Stimulated activated CD4-positive, alpha-beta T cell treated with anti-CD3 and anti-CD28 coated beads, Interleukin-1b, Interleukin-23, amount 100 ng/mL, for 24 hours (primary cell): ENCODE measurements at regions not wholly inside any gene's neighbourhood (a gene's known extent, or its start where the extent isn't known, plus 50 kb on each side); places are given as distances from the start of the nearest gene placed in this dataset.
"Not testable (repeated sequence)": the region's sequence is repeated elsewhere in the genome, so short reads cannot be mapped to it uniquely, and the experiment has no call there.

Experiments used
- DNase-seq, 4 experiments: peaks; one replicate each; pipeline ENCODE4 v3.0.0-alpha.2; 2020; ENCODE audit warnings: low read depth in 4 of 4, low spot score in 1 of 4

DNA sequence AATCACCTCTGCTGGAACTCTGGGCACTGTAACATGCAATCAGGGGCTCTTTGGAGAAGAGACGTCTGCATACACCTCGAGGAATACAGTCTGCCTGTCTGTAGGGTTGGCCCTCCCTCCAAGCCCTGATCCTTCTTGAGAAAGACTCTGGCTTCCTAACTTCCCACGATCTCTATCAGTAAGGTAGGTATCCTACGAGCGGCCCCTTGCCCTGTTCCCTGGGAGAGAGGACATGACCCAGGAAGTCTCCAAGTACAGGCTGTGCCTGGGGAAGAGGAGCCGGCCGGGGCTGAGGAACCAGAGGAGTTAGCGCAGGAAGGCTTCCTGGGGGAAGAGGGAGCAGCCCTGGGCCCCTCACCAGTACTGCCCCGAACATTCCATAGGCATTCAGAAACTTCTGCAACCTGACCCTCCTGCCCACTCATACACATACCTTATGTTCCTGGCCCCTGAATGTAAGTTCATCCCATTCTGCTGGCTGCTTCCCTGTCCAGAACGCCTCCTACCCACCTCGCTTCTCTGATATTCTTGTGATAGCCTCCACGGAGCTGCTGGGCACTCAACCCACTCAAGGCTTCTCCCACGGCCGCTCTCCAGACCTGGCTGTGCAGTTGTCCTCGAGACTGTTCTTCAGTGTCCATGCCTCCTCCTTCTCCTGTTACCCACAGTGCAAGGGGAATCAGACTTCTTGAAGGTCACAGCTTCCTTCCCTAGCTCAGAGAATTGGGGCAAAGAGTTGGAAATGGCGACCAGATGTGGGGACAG is 116.1 kb downstream of the CYP26B1 start:
- no peak for DNase-seq

DNA sequence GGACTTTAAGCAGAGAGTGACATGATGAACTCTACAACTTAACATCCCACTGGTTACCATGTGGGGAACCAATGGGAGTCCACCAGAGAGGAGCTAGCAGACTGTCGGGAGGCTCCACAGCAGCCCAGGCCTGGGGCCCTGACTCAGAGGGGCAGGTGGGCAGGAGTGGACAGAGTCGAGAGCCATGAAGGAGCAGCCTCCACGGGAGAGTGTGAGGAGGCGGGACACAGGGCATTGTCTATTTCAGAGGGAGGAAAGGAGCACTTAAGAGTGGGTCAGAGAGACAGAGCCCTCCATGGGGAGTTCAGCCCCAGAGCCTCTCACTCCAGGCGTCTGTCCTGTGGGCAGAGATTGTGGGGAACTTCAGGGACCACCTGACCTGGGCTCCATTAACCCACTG is 118.7 kb downstream of the CYP26B1 start:
- no peak for DNase-seq

DNA sequence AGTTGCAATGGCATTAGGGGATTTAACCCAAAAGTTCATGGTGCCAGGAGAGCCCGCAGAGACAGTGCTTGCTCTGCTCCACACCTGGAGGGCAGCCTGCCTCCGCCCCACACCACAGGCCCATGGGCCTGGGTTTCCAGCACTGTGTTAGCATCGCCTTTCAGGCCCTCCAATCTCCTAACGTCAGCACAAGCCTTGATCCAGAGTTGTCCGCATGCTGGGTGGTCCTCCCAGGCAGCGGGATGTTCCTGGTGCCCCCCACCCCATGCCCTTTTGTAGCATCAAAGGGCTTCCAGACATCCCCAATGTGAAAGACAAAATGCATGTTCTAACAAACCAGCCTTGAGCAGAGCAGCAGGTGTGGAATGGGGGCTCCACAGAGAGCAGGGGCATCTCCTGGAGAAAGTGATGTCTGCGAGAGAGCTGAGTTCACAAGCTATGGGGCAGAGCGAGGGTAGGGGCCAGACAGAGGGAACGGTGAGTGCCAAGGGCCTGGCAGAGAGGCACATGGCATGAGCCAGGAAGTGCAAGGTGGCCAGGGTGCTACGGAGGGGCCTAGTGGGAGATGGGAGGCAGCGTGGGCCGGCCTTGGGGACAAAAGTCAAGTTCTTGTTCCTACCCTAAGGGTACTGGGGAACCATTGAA is 119.2 kb downstream of the CYP26B1 start:
- no peak for DNase-seq

DNA sequence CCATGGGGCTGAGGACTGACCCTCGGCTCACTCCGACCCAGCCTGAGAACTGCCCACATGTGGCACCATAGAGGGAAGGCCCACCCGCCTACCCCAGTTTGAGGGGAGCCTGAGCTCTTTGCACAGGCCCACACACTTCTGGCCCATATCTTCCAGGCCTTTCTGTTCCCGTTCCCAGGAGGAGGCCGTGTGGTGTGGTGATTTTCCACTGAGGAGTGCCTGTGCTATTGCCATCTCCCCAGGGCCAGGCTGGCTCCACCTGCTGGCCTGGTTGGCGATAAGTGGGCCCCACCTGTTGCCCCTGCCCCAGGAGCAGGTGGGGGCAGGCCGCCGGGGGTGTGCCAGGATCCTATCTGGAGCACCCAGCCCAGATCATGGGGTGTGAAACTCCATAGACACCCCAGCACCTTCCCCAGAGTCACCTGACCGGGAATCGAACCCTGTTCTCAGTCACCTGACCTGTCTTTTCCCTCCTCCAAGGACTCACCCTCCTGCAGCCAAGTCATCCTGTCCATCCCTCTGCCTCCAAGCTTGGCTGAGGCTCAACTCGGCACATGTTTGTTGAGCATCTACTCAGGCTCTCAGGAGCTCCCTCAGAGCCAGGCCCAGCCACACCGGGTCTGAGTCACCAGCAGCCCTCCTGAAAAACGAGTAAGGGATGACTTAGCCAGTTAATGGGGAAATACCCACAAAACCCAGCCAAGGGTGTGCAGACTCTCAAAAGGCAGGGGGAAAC is 120.1 kb downstream of the CYP26B1 start:
- no peak for DNase-seq

DNA sequence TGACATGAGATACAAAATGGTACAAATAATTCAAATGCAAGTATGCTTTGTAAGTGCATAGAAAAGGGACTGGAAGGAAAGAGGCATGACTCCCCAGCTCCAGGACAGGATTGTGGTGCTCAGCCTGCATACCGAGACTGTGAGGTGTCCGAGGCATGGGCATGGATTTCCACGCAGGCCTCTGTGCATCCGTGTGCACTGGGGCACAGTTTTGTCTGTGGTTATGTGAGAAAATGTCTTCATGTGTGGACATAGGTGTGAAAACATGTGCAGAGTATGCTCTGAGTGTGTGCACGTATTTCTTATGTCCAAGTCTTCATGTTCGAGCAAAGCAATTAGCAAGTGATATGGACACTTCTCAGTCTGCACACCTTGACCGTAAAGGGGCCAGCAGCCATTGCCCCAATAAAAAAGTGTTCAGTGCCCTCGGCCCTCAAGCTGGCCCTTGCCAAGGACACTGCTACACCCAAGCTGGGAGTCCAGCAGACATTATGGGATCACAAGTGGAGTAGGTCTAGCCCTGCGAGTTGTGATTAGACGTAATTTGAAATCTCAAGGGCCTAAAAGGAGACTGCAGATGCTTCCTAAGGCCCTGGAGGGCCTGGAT is 120.7 kb downstream of the CYP26B1 start:
- DNase-seq = no peak

DNA sequence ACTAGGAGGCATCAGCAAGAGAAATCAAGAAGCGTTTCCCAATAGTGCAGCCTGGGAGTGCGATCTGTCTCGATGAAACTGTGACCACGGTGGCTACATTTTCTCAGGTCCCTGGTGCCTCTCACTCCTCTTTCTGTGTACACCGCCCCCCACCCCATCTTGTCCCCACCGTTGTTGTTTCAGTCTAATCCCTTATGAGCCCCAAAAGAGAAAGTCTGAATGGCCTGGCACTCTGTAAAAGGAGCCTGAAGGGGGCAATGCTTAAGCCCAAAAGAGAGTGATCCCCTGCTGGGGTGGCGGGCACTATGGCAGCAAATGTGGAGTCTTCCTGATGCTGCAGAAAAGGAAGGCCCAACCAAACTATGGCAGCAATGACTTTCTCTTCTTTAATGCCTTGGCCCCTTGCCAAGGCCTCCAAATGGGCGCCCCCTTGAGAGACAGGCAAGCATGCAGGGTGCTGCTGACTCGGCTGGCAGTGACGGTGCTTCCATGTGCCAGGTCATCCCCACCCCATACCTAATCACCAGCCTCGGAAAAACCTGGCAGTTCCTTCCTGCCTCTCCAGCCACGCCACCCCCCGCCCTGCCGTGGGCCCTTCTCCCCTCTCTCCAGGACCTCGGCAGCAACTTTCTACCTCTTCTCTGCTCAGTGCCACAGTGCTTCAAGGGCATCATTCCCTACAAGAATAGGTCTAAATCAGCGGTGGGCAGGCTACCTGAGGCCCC is 123.0 kb downstream of the CYP26B1 start:
- no peak for DNase-seq

DNA sequence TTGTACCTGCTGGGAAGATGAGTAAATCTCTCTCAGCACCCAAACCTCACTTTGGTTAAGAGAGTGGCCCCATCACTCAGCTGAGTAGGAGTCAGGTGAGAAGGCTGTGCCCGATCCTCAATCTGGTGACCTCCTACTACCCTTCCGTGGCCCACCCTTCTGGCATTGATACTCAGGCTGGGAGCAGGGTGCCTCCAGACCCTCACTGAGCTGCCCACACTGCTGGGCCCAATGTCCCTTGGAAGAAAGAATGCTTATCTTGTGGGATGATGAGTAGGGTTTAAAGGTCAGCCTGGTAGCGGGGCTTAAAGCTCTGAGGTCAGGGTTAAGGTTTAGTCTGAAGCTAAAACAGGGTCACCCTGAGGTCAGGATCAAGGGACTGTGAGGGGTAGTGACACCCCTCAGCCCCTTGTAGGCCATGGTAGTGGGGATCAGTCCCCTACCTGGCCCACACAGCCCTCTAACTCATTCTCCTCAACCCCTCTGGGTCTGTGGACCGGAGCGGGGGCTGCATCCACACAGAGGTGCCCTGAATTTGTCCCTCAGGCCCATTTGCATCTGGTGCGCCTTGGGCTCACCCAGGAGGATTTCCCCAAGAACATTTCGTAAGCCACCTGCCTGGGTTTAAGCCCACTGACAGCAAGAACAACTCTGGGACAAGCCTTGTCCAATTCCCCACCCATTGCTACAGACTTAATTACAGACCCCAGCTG is 123.8 kb downstream of the CYP26B1 start:
- no peak for DNase-seq

DNA sequence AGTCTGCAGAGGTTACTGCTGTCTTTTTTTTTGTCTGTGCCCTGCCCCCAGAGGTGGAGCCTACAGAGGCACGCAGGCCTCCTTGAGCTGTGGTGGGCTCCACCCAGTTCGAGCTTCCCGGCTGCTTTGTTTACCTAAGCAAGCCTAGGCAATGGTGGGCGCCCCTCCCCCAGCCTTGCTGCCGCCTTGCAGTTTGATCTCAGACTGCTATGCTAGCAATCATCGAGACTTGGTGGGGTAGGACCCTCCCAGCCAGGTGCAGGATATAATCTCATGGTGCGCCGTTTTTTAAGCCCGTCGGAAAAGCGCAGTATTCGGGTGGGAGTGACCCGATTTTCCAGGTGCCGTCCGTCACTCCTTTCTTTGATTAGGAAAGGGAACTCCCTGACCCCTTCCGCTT is 126.3 kb downstream of the CYP26B1 start:
- DNase-seq = not testable (repeated sequence)

DNA sequence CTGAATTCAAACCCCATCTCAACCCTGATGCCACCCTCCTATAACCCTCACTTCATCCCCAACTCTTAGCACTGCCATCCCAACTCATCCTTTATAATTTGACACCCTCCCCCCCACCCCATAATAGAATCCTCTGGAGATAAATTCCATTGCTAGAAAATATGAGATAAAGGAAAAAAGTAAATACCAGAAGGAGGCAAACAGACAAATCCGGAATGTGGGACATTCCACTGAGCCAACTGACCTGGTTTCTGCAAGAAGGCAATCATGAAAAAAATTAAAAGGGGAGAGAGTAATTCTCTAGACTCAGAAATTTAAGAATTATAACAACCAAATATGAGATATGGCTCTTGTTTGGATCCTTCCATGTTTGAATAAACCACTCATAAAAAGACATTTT is 132.4 kb downstream of the CYP26B1 start:
- no peak for DNase-seq

DNA sequence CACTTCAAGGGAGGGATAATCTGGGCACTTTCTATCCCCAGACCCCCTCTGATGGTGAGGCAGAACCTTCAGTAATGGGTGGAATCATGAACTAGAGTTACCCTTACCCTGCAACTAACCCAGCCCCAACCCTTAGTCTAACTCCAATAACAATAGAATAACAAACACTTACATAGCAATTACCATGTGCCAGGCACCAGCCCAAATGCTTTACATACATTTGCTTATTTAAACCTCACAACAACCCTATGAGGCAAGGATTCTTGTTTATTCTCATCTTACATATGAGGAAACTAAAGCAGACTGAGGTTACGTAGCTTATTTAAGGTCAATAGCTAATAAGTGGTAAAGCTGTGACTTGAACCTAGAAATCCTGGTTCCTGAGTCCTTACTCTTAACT is 132.8 kb downstream of the CYP26B1 start:
- DNase-seq = no peak

DNA sequence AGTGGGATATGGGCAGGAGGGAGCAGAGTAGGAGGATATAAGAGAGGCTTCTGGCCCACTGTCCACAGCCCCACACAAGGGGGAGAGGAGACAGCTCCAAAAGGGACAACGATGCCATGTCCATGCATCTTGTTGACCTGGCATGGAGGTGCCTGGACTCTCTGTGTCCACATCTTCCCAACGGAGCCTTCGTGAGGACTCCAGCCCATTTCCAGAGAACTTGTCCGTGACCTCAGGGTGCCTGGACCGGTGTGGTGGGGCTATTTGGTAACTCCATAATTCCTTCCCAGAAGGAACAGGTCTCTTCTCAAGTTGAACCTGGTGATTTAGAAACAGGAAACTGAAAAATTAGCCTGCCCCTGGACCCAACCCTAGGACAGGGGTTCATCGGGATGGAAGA is 133.9 kb downstream of the CYP26B1 start:
- DNase-seq = no peak

DNA sequence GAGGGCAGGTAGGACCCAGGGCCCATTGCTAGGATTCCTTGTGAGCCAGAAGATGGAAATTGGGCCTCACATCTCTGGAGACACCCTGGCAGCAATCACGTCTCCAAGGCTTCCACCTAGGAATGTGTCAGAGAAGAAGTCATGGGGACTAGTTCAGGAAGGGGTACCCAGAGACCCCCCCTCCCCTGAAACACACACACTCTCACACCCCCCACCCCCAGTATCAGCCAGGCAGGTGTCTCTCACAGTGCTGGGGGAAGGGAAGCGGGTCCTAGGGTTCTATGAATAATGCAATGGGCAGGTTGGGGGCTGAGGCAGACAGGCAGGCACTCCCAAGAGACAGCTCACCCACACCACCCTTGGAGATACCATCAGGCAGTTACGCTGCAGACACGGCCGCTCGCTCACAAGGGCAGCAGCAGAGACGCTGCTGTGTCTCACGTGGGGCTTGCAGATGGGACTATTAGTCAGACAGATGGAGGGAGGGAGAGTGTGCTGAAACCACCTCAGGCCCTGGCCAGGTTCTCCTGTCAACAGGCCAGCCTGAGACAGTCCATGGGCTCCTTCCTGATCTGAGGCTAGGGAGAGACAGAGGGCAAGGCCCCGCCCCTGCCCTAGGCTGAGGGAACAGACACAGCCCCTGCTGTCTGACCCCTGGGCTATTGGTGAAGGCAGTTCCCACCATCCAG is 134.6 kb downstream of the CYP26B1 start:
- DNase-seq = no peak

DNA sequence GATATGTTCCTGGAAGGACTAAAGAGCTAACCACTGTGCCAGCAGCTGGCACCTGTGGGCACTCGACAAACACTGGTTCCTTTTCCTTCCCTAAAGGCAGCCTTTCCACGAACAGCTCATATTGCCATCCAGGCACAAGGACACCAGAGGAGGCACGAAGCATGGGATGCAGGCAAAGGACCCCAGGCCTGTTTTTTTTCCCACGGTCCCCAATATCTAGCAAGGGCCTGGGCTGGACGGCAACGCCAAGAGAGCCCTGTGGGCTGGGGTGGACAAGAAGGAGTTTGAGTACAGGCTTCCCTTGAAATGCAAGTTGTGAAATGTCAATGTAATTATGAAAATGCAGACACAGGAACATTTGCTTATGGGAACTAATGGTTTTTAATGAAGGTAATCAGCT is 135.9 kb downstream of the CYP26B1 start:
- DNase-seq = no peak

DNA sequence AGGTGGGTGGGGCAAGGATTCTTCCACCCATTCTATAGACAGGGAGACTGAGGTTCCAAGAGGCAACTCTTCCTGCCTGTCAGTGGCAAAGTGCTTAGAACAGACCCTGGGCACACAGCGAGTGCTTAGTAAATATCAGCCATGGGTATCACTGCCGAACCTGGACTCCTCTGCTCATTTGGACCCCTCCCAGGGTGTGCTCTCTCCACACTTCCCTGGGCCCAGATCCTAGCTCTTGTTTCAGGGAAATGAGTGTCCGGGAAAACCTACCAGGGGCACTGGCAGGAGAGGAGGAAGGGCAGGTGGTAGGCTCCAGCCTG is 136.3 kb downstream of the CYP26B1 start:
- no peak for DNase-seq

DNA sequence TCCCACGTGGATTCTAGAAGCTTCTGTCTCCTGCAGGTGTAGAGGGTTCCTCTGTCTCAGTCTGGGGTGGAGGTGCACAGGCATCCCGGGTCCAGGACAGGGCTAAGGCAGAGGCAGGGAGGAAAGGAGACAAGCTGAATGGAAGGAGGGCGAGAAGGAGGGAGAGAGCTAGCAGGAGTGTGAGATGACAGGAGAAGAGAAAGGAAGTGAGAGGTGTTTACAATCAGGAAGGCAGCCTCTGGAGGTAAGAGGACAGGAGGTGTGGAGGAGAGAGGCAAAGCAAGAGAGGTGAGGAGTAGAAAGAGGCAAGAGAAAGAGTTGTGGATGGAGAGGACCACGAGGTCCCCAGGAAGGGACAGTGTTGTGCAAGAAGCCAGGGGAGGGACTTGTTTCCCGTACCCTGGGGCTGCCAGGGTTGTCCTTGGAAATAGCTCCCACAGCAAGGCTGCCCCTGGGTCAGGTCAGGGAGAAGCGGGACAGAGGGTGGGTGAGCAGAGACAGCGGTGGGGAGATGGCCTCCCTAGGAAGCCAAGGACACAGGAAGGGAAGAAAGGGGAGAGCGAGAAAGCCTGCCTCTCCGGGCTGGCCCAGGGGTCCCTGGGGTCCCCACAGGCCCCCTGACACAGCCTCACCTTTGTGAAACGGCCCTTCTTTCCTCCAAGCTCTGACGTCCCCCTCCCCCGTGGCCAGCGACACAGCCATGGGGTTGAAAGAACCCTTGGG is 136.9 kb downstream of the CYP26B1 start:
- DNase-seq = no peak

DNA sequence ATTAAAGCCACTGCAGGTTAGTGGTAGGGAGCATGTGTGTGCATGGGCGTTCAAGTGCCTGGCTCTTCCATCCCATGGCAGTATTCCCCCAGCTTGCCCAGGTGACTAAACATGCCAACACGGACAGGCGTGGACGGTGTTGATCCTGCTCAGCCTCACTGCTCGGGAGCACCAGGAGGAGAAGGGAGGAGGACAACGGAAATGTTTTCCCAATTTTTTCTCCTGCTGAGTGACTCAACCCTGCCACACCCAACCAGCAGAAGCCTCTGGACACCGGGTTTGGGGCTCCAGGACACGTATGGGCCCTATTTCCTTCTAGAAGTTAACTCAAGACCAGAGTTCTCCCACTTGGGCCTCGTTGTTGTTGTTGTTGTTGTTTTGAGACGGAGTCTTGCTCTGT is 139.1 kb downstream of the CYP26B1 start:
- DNase-seq = no peak

DNA sequence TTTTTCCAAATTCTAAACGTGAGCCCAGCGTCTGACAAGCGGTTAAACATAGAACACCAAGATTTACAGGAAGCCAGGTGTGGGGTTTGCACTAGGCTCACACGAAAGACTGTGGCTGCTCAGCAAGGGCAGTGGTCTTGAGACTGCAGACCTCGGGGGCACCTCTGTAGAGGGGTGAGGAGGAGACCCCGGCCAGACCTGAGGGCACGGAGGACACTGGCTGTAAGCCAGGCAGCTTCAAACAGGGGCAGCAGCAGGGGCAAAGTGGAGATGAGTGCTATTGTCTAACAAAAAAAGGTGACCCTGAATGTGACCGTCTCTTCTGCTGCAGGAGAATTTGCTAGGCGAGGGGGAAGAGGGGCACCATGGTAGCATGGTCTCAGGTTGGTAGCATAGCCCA is 140.3 kb downstream of the CYP26B1 start:
- no peak for DNase-seq

DNA sequence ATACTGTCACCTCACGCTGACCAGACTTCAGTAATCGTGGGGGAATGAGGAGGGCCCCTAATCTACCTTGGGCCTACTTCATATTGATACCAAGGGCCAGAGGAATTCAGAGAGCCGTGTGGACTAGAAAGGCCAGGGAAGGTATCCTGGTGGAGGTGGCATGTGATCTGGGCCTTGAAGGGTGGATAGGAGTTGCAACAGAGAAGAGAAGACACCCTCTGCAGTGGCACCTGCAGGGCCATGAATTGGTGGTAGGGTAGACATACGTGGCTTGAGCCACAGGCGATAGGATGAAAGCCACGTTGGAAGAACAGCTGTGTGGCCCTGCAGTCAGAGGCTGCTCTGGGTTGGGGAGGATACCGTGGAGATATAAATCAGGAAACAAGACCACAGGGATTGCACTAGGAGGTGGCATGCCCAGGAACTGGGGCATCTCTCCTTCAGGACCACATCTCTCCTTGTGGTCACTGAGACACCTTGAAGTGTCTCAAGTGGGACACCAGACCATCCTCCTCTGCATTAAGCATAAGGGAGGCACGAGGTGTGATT is 141.4 kb downstream of the CYP26B1 start:
- DNase-seq = no peak

DNA sequence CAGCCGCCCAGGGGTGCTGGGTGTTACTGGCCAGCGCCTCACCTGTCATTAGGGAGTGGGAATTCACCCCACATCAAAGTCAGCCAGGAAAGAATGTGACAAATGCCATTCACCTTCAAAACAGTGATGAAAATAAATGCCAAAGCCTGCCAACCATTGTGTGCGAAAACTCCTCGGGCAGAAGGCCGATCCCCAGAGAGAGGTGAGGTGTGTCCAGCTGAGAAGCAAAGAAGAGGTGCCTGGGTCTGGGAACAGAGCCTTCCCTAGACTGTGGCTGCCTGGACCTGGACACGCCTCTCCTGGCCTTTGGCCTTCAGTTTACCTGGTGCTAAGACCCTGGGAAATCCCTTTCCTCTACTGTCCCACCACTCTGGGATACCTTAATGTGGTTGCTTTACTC is 142.7 kb downstream of the CYP26B1 start:
- DNase-seq = no peak
